Effector CD8-positive, alpha-beta T cell (primary cell): ENCODE measurements at regions not wholly inside any gene's neighbourhood (a gene's known extent, or its start where the extent isn't known, plus 50 kb on each side); places are given as distances from the start of the nearest gene placed in this dataset.

ENCODE experiments used
- DNase-seq: peaks from one replicate; lab custom pipeline; 2025; lab: John Stamatoyannopoulos, UW

- no peak for DNase-seq
Observed at GRCh38 chr10:90458571-90458970, 399.3 kb downstream of the HTR7 start.

GRCh38 chr10:90461437-90462155 lies 396.2 kb downstream of the HTR7 start:
- no peak for DNase-seq

GRCh38 chr10:90462749-90463470 lies 394.9 kb downstream of the HTR7 start:
- DNase-seq = no peak

GRCh38 chr10:90464329-90464728 lies 393.5 kb downstream of the HTR7 start:
- no peak for DNase-seq

GRCh38 chr10:90470966-90471365 lies 386.9 kb downstream of the HTR7 start:
- no peak for DNase-seq

- no peak for DNase-seq
Observed at GRCh38 chr10:90480466-90480865, 377.4 kb downstream of the HTR7 start.

- no peak for DNase-seq
Observed at GRCh38 chr10:90481326-90481923, 376.4 kb downstream of the HTR7 start.

- no peak for DNase-seq
Observed at GRCh38 chr10:90484518-90484917, 373.3 kb downstream of the HTR7 start.

- DNase-seq = no peak
Observed at GRCh38 chr10:90494183-90494582, 363.7 kb downstream of the HTR7 start.

GRCh38 chr10:90504172-90504571 lies 353.7 kb downstream of the HTR7 start:
- no peak for DNase-seq

- DNase-seq = no peak
Observed at GRCh38 chr10:90526721-90527120, 331.1 kb downstream of the HTR7 start.

- DNase-seq = no peak
Observed at GRCh38 chr10:90530521-90530920, 327.3 kb downstream of the HTR7 start.

- DNase-seq = no peak
Observed at GRCh38 chr10:90557385-90557784, 300.5 kb downstream of the HTR7 start.

GRCh38 chr10:90560331-90560730 lies 297.5 kb downstream of the HTR7 start:
- DNase-seq = no peak

- DNase-seq = no peak
Observed at GRCh38 chr10:90561666-90562065, 296.2 kb downstream of the HTR7 start.

- no peak for DNase-seq
Observed at GRCh38 chr10:90571481-90572258, 286.2 kb downstream of the HTR7 start.

- DNase-seq = no peak
Observed at GRCh38 chr10:90575125-90575524, 282.7 kb downstream of the HTR7 start.

- no peak for DNase-seq
Observed at GRCh38 chr10:90577569-90577968, 280.3 kb downstream of the HTR7 start.

GRCh38 chr10:90579602-90580242 lies 278.1 kb downstream of the HTR7 start:
- DNase-seq = no peak

- DNase-seq = no peak
Observed at GRCh38 chr10:90583416-90583815, 274.4 kb downstream of the HTR7 start.

GRCh38 chr10:90587081-90587491 lies 270.8 kb downstream of the HTR7 start:
- DNase-seq = no peak

- DNase-seq = no peak
Observed at GRCh38 chr10:90587561-90587960, 270.3 kb downstream of the HTR7 start.
